Smooth muscle cell (in vitro differentiated cells): ENCODE measurements at regions not wholly inside any gene's neighbourhood (a gene's known extent, or its start where the extent isn't known, plus 50 kb on each side); places are given as distances from the start of the nearest gene placed in this dataset.

ENCODE experiments used
- DNase-seq: peaks from one replicate; lab custom pipeline; 2025; ENCODE audit not compliant: unreplicated experiment; lab: John Stamatoyannopoulos, UW
- H2AFZ ChIP-seq: fragments of 200-600 bp; sonication (generic); 2 replicates; pipeline ENCODE4 v1.6.0; 2016; ENCODE audit warnings: antibody characterized with exemption, low read depth, mild to moderate bottlenecking
- H3F3A ChIP-seq: fragments of 200-600 bp; sonication (generic); 2 replicates; pipeline ENCODE4 v1.6.0; 2017; ENCODE audit warnings: antibody characterized with exemption, low read depth
- H3K27ac ChIP-seq: fragments of 200-600 bp; sonication (generic); 2 replicates; pipeline ENCODE4 v1.5.1; 2016; ENCODE audit warnings: low read depth, mild to moderate bottlenecking
- H3K27me3 ChIP-seq: fragments of 200-600 bp; sonication (generic); 2 replicates; pipeline ENCODE4 v1.6.1; 2016; ENCODE audit warnings: low read depth, mild to moderate bottlenecking
- H3K36me3 ChIP-seq: fragments of 200-600 bp; sonication (generic); 2 replicates; pipeline ENCODE4 v1.5.1; 2016; ENCODE audit warnings: low read depth
- H3K4me1 ChIP-seq: fragments of 200-600 bp; sonication (generic); 2 replicates; pipeline ENCODE4 v1.5.1; 2016; ENCODE audit warnings: low read depth
- H3K4me2 ChIP-seq: fragments of 200-600 bp; sonication (generic); 2 replicates; pipeline ENCODE4 v1.6.0; 2016; ENCODE audit warnings: mild to moderate bottlenecking
- H3K4me3 ChIP-seq: fragments of 200-600 bp; sonication (generic); 2 replicates; pipeline ENCODE4 v1.5.1; 2016; ENCODE audit warnings: mild to moderate bottlenecking
- H3K79me2 ChIP-seq: fragments of 200-600 bp; sonication (generic); 2 replicates; pipeline ENCODE4 v1.6.0; 2016; ENCODE audit warnings: low read depth, mild to moderate bottlenecking
- H3K9ac ChIP-seq: fragments of 200-600 bp; sonication (generic); 2 replicates; pipeline ENCODE4 v1.6.0; 2016; ENCODE audit warnings: low read depth
- H3K9me3 ChIP-seq: fragments of 200-600 bp; sonication (generic); replicated peaks from 2 replicates; pipeline ENCODE4 v1.5.1; 2016; ENCODE audit warnings: low read depth
- H4K20me1 ChIP-seq: fragments of 200-600 bp; sonication (generic); 2 replicates; pipeline ENCODE4 v1.6.0; 2016; ENCODE audit warnings: low read depth
- WGBS: methylation state at CpG from one replicate; pipeline ENCODE4 v1.1.7; 2016; ENCODE audit warnings: low lambda C conversion rate; 5-methylcytosine and 5-hydroxymethylcytosine counted together
- TF ChIP-seq, protein P1 (sequence below): fragments of 200-600 bp; sonication (generic); IDR thresholded peaks from 2 replicates; pipeline ENCODE4 v1.5.1; 2017; ENCODE audit warnings: borderline replicate concordance, mild to moderate bottlenecking, antibody characterized with exemption; ENCODE audit not compliant: insufficient read depth, poor library complexity, severe bottlenecking

DNA sequence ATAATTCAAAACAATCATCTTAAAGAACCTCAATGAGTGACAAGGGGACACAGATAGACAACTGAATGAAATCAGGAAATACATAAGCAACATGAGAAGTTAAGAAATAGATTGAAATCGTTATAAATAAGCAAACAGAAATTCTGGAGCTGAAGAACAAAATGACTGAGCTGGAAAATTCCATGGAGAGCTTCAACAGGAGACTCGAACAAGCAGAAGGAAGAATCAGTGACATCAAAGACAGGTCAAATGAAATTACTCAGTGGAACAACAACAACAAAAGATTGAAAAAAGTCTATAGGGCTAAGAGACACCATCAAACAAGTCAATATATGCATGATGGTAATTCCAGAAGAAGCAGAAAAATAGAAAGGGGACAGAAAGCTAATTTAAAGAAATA, 89.5 kb upstream of the ALKAL2 start:
- 68% methylated on average over 2 of the region's 2 CpGs for WGBS
- Histone ChIP-seq H3K27ac (no peak overlapping the region), H3K79me2 (no peaks in the 10 kb centered on the region)

DNA sequence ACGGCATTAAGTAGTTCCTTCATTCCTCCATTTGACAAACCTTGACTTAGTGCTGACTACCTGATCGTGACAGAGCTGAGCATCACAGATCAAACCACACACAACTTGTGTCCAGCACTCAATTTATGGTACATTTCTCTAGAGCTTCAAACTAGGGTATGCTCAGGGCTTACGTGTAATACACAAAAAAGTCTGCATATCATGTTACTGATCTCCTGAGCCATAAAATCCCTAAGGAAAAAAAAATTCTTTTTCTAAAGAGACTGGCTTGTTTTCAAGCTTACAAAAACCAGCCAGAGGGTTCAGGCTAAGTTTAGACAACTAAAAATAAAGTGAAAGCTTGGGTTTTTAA, 88.0 kb upstream of the ALKAL2 start:
- H3K4me2 ChIP-seq = no peak overlapping the region
- H3K79me2 ChIP-seq = no peaks in the 10 kb centered on the region
- no peaks in the 10 kb centered on the region for H3K27me3 ChIP-seq
- H4K20me1 ChIP-seq = no peaks in the 10 kb centered on the region
- 86% methylated on average over 3 of the region's 3 CpGs for WGBS
- no peak for DNase-seq
- TF ChIP-seq, protein P1, sequence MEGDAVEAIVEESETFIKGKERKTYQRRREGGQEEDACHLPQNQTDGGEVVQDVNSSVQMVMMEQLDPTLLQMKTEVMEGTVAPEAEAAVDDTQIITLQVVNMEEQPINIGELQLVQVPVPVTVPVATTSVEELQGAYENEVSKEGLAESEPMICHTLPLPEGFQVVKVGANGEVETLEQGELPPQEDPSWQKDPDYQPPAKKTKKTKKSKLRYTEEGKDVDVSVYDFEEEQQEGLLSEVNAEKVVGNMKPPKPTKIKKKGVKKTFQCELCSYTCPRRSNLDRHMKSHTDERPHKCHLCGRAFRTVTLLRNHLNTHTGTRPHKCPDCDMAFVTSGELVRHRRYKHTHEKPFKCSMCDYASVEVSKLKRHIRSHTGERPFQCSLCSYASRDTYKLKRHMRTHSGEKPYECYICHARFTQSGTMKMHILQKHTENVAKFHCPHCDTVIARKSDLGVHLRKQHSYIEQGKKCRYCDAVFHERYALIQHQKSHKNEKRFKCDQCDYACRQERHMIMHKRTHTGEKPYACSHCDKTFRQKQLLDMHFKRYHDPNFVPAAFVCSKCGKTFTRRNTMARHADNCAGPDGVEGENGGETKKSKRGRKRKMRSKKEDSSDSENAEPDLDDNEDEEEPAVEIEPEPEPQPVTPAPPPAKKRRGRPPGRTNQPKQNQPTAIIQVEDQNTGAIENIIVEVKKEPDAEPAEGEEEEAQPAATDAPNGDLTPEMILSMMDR = no peak
- H3K9ac ChIP-seq = no peak overlapping the region
- H3K36me3 ChIP-seq = no peaks in the 10 kb centered on the region
- H3F3A ChIP-seq = no peaks in the 10 kb centered on the region
- no peak overlapping the region for H2AFZ ChIP-seq
- no peaks in the 10 kb centered on the region for H3K4me1 ChIP-seq
- no peak overlapping the region for H3K27ac ChIP-seq
- no peak overlapping the region for H3K4me3 ChIP-seq
- no peaks in the 10 kb centered on the region for H3K9me3 ChIP-seq

More for the DNA sequence above, 89.5 kb upstream of the ALKAL2 start:
- no peaks in the 10 kb centered on the region for H3F3A ChIP-seq
- H4K20me1 ChIP-seq = no peaks in the 10 kb centered on the region
- TF ChIP-seq, protein P1 = no peak
- no peak overlapping the region for H2AFZ ChIP-seq
- no peak overlapping the region for H3K4me2 ChIP-seq
- no peaks in the 10 kb centered on the region for H3K27me3 ChIP-seq
- H3K36me3 ChIP-seq = no peaks in the 10 kb centered on the region
- H3K4me3 ChIP-seq = no peak overlapping the region
- no peak for DNase-seq
- H3K9me3 ChIP-seq = no peaks in the 10 kb centered on the region
- no peak overlapping the region for H3K9ac ChIP-seq
- no peaks in the 10 kb centered on the region for H3K4me1 ChIP-seq

DNA sequence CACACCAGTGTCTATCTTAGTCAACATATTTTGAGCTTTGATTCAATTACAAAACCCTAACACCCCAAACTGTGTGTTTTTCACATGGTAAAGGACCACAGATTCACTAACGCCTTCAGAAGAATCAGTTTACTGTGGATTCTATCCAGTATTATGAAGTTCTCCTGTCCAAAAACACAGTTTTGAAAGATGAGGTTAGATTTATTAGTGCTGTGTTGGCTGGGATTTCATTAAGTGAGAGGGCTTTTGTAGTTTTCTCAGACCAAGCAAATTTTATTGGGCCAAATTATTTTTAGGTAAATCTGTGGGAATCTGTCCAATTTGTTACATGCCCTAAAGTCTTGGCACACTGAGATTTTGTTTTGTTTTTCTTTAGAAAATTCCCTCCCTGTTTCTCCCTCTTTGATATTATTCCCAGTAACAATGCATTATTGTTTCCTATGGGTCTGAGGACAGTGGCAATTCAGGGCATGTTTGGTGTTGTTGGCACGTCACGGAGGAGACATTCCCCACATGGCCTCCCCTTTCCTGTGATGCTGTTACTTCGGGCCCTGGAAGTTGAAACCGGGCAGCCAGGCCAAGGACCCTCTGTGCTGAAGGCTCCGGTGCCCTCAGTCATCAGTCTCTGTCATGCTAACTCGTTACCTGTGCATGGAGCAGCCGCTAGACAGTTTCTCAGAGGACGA, 87.5 kb upstream of the ALKAL2 start:
- WGBS = 87% methylated on average over 9 of the region's 9 CpGs
- no peak for DNase-seq
- Histone ChIP-seq H4K20me1 (no peaks in the 10 kb centered on the region), H2AFZ (no peak overlapping the region), H3K27ac (no peak overlapping the region), H3K9me3 (no peaks in the 10 kb centered on the region), H3K36me3 (no peaks in the 10 kb centered on the region), H3K4me1 (no peaks in the 10 kb centered on the region), H3F3A (no peaks in the 10 kb centered on the region), H3K27me3 (no peaks in the 10 kb centered on the region), H3K4me2 (no peak overlapping the region), H3K9ac (no peak overlapping the region), H3K79me2 (no peaks in the 10 kb centered on the region), H3K4me3 (no peak overlapping the region)
- TF ChIP-seq, protein P1 = no peak

DNA sequence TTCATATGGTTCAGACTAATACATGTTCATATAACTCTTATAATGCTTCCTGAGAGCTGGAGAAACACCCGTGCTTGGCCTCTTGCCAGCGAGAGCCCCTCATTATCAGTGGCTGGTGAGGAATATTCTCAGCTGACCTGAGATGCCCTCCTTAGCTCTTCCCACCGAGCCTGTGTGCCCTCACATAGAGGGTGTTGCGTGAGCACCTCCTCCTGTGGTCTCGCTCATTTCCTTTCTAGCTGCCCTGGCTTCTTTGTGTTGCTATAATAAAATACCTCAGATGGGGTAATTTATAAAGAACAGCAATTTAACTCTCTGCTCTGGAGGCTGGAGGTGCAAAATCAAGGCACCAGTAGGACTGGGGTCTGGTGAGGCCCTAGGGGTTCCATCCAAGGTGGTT, 80.5 kb upstream of the ALKAL2 start:
- DNase-seq = no peak
- H3K36me3 ChIP-seq = no peaks in the 10 kb centered on the region
- peaks cover 3% of the 10 kb centered on the region for H3K9me3 ChIP-seq
- H3K27ac ChIP-seq = no peak overlapping the region
- no peaks in the 10 kb centered on the region for H3F3A ChIP-seq
- H3K4me2 ChIP-seq = no peak overlapping the region
- no peaks in the 10 kb centered on the region for H4K20me1 ChIP-seq
- H2AFZ ChIP-seq = no peak overlapping the region
- TF ChIP-seq, protein P1 = no peak
- H3K4me1 ChIP-seq = no peaks in the 10 kb centered on the region
- H3K9ac ChIP-seq = no peak overlapping the region
- H3K79me2 ChIP-seq = no peaks in the 10 kb centered on the region
- H3K4me3 ChIP-seq = no peak overlapping the region
- H3K27me3 ChIP-seq = no peaks in the 10 kb centered on the region
- WGBS = 88% methylated on average over 5 of the region's 5 CpGs
